Limb (tissue), 2 donors: ENCODE measurements at regions not wholly inside any gene's neighbourhood (a gene's known extent, or its start where the extent isn't known, plus 50 kb on each side); places are given as distances from the start of the nearest gene placed in this dataset.
A peak's percentile ranks its signal among the peaks of the same experiment; 100 is the strongest.

Experiments used
- DNase-seq, 2 donors: peaks; one replicate each; pipeline ENCODE4 v3.0.0-alpha.2; 2016; ENCODE audit errors: extremely low spot score in 2 of 2

DNA sequence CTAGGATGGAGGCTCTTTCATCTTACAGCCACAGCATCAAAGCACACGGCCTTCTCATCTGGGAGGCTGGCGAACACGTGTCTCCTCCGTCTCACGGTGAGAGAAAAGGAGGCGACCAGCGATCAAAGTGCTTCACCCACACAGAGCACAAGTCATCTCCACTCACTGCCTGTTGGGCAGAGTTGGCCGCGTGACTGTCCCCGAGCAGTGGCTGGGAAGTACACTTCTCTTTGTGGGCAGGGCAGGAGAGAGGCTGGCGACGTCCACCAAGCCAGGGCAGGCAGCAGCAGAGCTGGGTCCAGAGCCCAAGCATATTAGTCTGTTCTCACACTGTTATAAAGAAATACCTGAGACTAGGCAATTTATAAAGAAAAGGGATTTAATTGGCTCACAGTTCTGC, 64.1 kb upstream of the FOXC1 start:
- no peak for DNase-seq

DNA sequence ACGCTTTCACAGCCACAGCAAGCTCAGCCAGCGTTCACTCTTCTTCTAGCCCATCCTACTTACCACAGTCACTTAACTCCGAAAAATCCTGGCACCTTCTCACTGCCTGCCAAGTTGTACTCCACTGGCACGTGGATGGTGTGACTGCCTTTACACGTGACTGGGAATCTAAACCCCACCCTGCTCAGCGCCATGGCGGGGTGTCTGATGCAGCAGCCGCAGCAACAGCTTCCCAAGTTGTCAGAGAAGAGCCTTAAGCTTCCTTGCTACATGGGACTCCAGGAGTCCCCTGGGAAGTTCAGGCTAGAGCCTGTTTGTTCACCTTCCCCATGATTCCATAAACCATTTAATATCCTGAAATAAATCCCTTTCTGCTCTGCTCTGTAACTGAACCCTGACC, 61.9 kb upstream of the FOXC1 start:
- no peak for DNase-seq

DNA sequence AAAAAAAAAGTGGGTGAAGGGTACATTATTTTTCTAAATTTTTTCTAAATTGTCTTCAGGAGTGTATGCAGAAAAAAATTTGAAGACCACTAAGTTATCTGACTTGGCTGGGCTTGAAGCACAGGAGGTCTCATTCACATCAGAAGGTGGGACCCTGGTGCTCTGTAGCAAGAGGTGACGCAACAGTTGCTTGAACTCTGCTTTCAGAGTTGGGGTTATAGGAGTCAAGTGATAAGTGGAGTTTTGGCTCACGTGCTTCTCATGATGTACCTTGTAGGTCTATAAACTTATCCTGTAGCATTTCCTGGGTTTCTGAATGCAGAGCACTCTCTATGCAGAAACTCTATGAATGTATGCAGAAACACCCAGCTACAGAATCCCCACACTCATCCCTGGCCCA, 58.5 kb upstream of the FOXC1 start:
- DNase-seq = no peak

GRCh38 chr6:1552296-1552761, 57.4 kb upstream of the FOXC1 start:
- DNase-seq = no peak

DNA sequence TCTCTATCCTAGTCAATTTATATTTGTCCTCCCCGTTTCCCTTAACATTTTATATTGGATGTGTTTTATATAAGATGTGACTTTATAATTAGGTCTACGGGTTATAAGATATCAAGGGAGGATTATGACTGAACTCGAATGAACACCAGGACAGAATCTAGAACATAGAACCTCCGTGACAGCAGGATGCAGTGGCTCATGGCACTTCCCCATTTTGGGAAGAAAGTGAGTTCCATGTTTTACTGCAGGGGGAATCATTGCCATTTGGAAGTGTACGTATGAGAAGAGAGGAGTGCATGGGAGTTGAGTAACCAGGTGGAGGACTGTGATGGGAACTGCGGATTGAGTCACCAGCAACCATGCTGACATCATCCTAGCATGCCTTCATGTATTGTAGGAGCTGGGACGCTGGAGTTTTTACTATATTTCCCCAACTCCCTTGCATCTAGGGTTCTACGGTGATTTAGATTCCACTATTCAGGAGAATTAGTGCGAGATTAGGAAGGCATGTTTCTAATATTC, 56.1 kb upstream of the FOXC1 start:
- no peak for DNase-seq

GRCh38 chr6:1554141-1554475, 55.6 kb upstream of the FOXC1 start:
- no peak for DNase-seq

DNA sequence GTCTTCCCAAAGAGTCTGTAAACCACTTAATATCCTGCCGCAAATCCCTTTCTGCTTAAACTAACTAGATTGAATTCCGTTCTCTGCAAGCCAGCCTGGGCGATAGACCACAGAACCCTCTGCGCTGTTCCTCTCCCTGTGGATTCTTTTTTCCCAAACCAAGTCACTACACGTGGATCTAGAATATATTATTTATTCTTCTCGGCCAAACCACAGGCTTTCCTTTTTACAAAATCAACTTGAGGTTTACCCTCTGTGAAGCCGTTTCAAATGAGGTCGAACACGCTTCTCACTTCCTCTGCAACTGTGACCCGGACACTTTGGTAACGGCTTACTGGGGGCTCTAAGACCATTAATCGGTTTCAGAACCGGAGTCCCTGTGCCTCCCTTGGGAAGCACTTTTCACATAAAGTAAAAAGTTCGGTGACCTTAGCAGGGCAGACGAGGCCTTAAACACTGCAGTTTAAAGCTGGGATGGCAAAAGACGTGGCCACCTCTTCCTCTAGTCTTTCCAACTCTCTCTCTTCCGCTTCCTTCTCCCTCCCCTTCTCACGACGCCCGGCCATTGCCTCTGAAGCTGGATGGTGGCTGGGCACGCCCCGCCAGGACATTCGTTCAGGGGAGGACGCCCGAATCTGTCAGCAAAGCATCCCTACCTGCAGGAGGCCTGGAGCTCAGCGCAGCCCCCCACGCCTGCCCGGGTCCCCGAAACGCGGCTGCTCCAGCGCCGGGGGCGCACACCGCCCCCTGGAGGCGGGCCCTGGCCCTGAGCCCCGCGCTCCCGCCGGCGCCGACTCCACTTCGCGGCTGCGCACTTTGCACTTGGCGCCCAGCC, 55.0 kb upstream of the FOXC1 start:
- DNase-seq = peak; percentile 74 to 89

DNA sequence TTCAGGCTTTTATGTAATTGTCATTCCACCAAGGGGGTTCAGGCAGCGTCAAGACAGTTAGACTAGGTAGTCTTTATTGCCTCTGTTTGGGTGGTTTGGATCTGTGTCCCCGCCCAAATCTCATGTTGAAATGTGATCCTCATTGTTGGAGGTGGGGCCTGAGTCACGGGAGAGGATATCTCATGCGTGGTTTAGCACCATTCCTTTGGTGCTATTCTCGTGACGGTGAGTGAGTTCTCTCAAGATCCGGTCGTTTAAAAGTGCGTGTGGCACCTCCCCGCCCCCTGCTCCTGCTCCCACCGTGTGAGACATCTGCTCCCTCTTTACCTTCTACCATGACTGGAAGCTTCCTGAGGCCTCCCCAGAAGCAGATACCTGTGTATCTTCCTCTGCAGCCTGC, 51.3 kb upstream of the FOXC1 start:
- DNase-seq = no peak
